ENCODE measurements at regions not wholly inside any gene's neighbourhood (a gene's known extent, or its start where the extent isn't known, plus 50 kb on each side); places are given as distances from the start of the nearest gene placed in this dataset.
"Not testable (repeated sequence)": the region's sequence is repeated elsewhere in the genome, so short reads cannot be mapped to it uniquely, and the experiment has no call there.

DNA sequence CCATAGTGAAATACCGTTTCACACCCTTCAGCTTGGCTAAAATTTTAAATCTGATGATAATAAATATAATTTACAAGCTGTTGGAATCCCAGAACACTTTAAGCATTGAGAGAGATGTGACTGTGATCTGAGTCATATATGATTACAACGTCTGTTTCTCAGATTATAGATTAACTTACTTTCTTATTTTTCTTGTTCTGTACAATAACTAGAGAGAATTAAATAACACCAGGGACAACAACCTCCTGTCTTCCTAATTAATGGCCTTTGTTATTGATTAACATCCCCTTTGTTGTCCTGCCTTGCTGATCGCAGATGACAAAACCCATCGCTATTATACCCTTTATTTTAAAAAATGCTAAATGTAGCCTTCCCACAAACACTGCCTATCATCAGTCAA, 87.8 kb upstream of the EZR start:
- Histone ChIP-seq H3K4me1 (ENCODE audit: control insufficient read depth, insufficient read depth, low read length) (no peaks in the 10 kb centered on the region), H3K36me3 (ENCODE audit: insufficient read depth, low read length) (no peaks in the 10 kb centered on the region), H3K27me3 (ENCODE audit: control insufficient read depth, insufficient read depth, low read length) (no peaks in the 10 kb centered on the region), H3K4me2 (ENCODE audit: low read length) (no peak overlapping the region), H3K9me3 (replicated peaks; ENCODE audit: low read length) (peaks cover 10% of the 10 kb centered on the region), H3K4me3 (ENCODE audit: low read length) (no peak overlapping the region), H3K9ac (ENCODE audit: low read depth, low read length) (no peak overlapping the region)

DNA sequence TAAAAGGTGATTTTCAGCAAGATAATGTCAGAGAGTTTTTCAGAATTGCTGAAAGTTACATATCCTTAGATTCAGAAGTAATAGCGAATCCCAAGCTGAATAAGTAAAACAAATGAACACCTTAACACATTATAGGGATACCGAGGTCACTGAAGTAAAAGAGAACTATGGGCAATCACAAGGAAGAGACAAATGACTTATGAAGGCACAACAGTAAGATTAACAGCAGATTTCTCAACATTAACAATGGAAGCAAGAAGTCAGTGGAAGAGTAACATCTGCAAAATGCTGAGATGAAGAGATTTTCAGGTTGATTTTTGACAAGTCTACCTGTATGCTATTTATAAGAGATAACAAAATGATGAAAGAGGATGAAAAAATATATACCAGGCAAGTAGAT, 86.1 kb upstream of the EZR start:
- H3K4me3 ChIP-seq (ENCODE audit: low read length) = no peak overlapping the region
- H3K9me3 ChIP-seq (replicated peaks; ENCODE audit: low read length) = peaks cover 10% of the 10 kb centered on the region
- no peaks in the 10 kb centered on the region for H3K36me3 ChIP-seq (ENCODE audit: insufficient read depth, low read length)
- no peaks in the 10 kb centered on the region for H3K27me3 ChIP-seq (ENCODE audit: control insufficient read depth, insufficient read depth, low read length)
- H3K9ac ChIP-seq (ENCODE audit: low read depth, low read length) = no peak overlapping the region
- H3K4me2 ChIP-seq (ENCODE audit: low read length) = no peak overlapping the region
- no peaks in the 10 kb centered on the region for H3K4me1 ChIP-seq (ENCODE audit: control insufficient read depth, insufficient read depth, low read length)

DNA sequence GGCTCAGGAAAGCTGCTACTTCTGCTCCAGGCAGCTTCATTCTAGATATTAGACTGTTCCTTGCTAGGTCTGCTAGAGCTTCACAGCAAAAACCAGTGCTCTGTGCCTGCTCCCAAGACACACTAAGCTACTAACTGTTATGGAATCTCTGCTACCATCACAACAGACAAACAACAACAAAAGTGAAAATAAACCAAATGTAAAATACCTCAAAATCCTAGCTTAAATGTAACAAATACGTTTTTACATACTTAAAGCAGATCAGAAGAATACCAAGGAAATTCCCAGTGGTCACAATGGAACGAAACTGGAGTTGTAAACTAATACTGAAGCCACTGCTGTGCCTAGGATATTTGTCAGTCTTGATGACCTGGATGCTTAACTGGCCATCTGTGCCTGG, 84.6 kb upstream of the EZR start:
- Histone ChIP-seq H3K9me3 (replicated peaks; ENCODE audit: low read length) (peaks cover 10% of the 10 kb centered on the region), H3K9ac (ENCODE audit: low read depth, low read length) (no peak overlapping the region), H3K36me3 (ENCODE audit: insufficient read depth, low read length) (no peaks in the 10 kb centered on the region), H3K27me3 (ENCODE audit: control insufficient read depth, insufficient read depth, low read length) (no peaks in the 10 kb centered on the region), H3K4me2 (ENCODE audit: low read length) (no peak overlapping the region), H3K4me3 (ENCODE audit: low read length) (no peak overlapping the region), H3K4me1 (ENCODE audit: control insufficient read depth, insufficient read depth, low read length) (no peaks in the 10 kb centered on the region)

DNA sequence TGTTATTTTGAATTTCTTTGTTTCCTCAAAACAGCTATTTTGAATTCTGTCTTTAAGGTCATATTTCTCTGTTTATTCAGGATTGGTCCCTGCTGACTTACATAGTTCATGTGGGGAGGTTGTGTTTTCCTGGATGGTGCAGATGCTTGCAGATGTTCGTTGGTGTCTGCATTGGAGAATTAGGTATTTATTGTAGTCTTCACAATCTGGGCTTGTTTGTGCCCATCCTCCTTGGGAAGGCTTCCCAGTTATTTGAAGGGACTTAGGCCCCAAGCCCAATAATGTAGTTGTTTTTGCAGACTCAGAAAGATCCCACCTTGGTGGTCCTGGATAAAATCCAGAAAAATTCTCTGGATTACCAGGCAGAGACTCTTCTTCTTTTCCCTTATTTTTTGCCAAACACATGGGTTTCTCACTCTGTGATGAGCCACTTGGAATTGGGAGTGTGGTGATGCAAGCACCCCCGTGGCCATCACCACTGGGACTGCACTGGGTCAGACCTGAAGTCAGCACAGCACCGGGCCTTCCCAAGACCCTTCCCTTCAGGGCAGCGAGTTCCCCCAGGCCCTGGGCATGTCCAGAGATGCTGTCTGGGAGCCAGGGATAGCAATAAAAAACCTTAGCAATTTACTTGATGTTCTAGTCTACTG, 81.6 kb upstream of the EZR start:
- peaks cover 10% of the 10 kb centered on the region for H3K9me3 ChIP-seq (replicated peaks; ENCODE audit: low read length)
- H3K4me1 ChIP-seq (ENCODE audit: control insufficient read depth, insufficient read depth, low read length) = no peaks in the 10 kb centered on the region
- H3K4me3 ChIP-seq (ENCODE audit: low read length) = no peak overlapping the region
- H3K27me3 ChIP-seq (ENCODE audit: control insufficient read depth, insufficient read depth, low read length) = no peaks in the 10 kb centered on the region
- H3K36me3 ChIP-seq (ENCODE audit: insufficient read depth, low read length) = no peaks in the 10 kb centered on the region
- no peak overlapping the region for H3K4me2 ChIP-seq (ENCODE audit: low read length)
- no peak overlapping the region for H3K9ac ChIP-seq (ENCODE audit: low read depth, low read length)

DNA sequence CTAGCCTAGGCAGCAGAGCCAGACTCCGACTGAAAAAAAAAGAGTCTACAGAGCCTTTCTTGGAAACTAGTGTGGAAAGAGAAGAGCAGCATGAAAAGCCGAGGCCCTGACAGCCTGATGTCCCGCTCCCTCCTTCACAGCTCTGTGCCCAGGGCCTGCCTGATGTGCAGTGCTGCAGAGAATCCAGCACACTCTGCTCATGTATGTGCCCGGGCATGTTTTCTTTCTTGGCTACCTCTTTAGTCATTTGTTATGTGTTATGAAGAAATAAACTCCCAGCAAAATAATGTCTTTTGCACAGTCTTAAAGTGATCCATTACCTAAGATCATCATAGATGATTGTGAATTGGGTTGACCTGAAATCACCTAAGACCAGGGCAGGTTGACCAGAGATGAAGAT, 78.1 kb upstream of the EZR start:
- Histone ChIP-seq H3K9me3 (replicated peaks; ENCODE audit: low read length) (no peaks in the 10 kb centered on the region), H3K9ac (ENCODE audit: low read depth, low read length) (no peak overlapping the region), H3K36me3 (ENCODE audit: insufficient read depth, low read length) (no peaks in the 10 kb centered on the region), H3K4me1 (ENCODE audit: control insufficient read depth, insufficient read depth, low read length) (peaks cover 7% of the 10 kb centered on the region), H3K4me3 (ENCODE audit: low read length) (no peak overlapping the region), H3K4me2 (ENCODE audit: low read length) (no peak overlapping the region), H3K27me3 (ENCODE audit: control insufficient read depth, insufficient read depth, low read length) (no peaks in the 10 kb centered on the region)

DNA sequence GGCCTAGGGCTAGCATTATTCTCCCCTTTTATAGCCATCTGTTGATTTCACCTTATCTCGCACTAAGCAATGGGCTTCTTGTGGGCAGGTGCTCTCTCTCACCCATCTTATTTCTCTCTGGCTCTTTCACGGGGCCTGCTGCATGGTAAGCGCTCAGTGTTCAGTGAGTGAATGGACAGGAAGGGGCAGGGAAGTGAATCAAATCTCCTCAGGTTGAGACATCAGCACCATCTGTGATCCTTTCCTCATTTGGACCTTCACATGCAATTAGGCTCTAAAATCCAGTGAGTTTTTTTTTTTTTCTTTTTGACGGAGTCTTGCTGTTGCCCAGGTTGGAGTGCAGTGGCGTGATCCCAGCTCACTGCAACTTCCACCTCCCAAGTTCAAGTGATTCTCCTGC, 76.5 kb upstream of the EZR start:
- Histone ChIP-seq H3K4me1 (ENCODE audit: control insufficient read depth, insufficient read depth, low read length) (peaks cover 7% of the 10 kb centered on the region), H3K36me3 (ENCODE audit: insufficient read depth, low read length) (no peaks in the 10 kb centered on the region), H3K9ac (ENCODE audit: low read depth, low read length) (no peak overlapping the region), H3K27me3 (ENCODE audit: control insufficient read depth, insufficient read depth, low read length) (no peaks in the 10 kb centered on the region), H3K4me3 (ENCODE audit: low read length) (no peak overlapping the region), H3K9me3 (replicated peaks; ENCODE audit: low read length) (no peaks in the 10 kb centered on the region), H3K4me2 (ENCODE audit: low read length) (no peak overlapping the region)

DNA sequence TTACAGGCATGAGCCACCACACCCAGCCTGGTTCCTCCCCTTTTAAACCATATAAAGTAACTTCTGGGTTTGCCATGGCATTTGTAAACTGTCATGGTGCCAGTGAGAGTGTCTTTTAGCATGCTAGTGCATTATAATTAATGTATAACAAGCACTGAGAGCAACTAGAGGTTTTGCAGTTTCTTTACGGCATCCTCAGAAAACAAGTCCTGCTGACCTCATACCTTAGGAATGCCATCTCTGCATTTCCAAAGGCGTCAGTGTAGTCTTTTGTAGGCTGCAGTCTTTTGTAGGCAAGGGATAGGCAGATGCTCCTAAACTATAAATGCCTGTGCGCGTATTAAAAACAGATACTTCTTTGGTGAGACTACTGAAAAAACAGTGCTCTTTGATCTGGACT, 75.0 kb upstream of the EZR start:
- no peaks in the 10 kb centered on the region for H3K9me3 ChIP-seq (replicated peaks; ENCODE audit: low read length)
- no peak overlapping the region for H3K4me2 ChIP-seq (ENCODE audit: low read length)
- H3K9ac ChIP-seq (ENCODE audit: low read depth, low read length) = no peak overlapping the region
- H3K27me3 ChIP-seq (ENCODE audit: control insufficient read depth, insufficient read depth, low read length) = no peaks in the 10 kb centered on the region
- peaks cover 7% of the 10 kb centered on the region for H3K4me1 ChIP-seq (ENCODE audit: control insufficient read depth, insufficient read depth, low read length)
- no peaks in the 10 kb centered on the region for H3K36me3 ChIP-seq (ENCODE audit: insufficient read depth, low read length)
- H3K4me3 ChIP-seq (ENCODE audit: low read length) = no peak overlapping the region

DNA sequence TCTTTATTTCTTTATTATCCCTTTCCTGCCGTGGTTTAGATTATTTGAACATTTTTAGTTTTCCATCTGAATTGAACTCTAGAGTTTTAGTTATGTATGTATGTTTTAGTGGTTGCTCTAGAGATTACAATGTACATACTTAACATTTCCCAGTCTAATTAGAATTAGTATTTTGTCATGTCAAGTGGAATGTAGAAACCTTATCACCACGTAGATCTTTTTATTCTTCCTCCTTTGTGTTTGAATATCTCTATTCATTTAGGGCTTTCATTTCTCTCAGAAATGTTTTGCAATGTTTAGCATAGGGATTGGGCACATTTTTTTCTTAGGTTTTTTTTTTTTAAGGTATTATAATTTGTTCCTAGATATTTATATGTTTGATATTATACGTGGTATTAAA, 73.1 kb upstream of the EZR start:
- Histone ChIP-seq H3K27me3 (ENCODE audit: control insufficient read depth, insufficient read depth, low read length) (no peaks in the 10 kb centered on the region), H3K36me3 (ENCODE audit: insufficient read depth, low read length) (no peaks in the 10 kb centered on the region)

DNA sequence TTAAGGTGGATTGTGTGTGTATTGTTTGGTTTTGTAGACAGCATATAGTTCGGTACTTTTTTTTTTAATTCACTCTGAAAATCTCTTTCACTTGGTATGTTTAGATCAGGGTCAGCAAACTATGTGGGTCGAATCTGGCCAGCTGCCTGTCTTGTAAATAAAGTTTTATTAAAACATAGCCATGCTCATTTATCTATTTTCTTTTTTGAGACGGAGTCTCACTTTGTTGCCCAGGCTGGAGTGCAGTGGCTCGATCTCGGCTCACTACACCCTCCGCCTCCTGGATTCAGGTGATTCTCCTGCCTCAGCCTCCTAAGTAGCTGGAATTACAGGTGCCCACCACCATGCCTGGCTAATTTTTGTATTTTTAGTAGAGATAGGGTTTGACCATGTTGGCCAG, 72.4 kb upstream of the EZR start:
- H3K4me3 ChIP-seq (ENCODE audit: low read length); H3K9ac ChIP-seq (ENCODE audit: low read depth, low read length); H3K4me2 ChIP-seq (ENCODE audit: low read length); H3K9me3 ChIP-seq (replicated peaks; ENCODE audit: low read length); H3K27me3 ChIP-seq (ENCODE audit: control insufficient read depth, insufficient read depth, low read length); H3K36me3 ChIP-seq (ENCODE audit: insufficient read depth, low read length): not testable (repeated sequence)
- peaks cover 12% of the 10 kb centered on the region for H3K4me1 ChIP-seq (ENCODE audit: control insufficient read depth, insufficient read depth, low read length)

More for the DNA sequence above, 73.1 kb upstream of the EZR start:
- Histone ChIP-seq H3K9ac (ENCODE audit: low read depth, low read length) (no peak overlapping the region), H3K4me3 (ENCODE audit: low read length) (no peak overlapping the region), H3K4me2 (ENCODE audit: low read length) (no peak overlapping the region), H3K9me3 (replicated peaks; ENCODE audit: low read length) (no peaks in the 10 kb centered on the region), H3K4me1 (ENCODE audit: control insufficient read depth, insufficient read depth, low read length) (peaks cover 12% of the 10 kb centered on the region)

DNA sequence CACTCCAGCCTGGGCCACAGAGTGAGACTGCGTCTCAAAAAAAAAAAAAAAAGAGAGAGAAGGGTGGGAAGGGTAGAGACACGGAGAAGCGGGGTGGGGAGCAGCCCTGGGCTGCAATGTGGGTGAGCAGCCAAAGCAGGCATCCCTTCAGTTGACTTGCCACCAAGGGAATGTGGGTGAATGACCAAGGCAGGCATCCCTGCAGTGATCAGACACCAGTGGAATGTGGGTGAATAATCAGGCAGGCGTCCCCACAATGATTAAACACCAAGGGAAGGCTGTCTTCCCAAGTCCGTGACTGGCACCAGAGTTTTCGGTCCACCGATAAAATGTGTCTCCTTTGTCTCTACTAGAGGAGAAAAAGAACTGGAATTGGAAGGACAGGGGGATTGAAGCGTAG, 69.0 kb upstream of the EZR start:
- not testable (repeated sequence) for H3K4me3 ChIP-seq (ENCODE audit: low read length); H3K27me3 ChIP-seq (ENCODE audit: control insufficient read depth, insufficient read depth, low read length); H3K9ac ChIP-seq (ENCODE audit: low read depth, low read length); H3K36me3 ChIP-seq (ENCODE audit: insufficient read depth, low read length); H3K4me1 ChIP-seq (ENCODE audit: control insufficient read depth, insufficient read depth, low read length); H3K9me3 ChIP-seq (replicated peaks; ENCODE audit: low read length); H3K4me2 ChIP-seq (ENCODE audit: low read length)

DNA sequence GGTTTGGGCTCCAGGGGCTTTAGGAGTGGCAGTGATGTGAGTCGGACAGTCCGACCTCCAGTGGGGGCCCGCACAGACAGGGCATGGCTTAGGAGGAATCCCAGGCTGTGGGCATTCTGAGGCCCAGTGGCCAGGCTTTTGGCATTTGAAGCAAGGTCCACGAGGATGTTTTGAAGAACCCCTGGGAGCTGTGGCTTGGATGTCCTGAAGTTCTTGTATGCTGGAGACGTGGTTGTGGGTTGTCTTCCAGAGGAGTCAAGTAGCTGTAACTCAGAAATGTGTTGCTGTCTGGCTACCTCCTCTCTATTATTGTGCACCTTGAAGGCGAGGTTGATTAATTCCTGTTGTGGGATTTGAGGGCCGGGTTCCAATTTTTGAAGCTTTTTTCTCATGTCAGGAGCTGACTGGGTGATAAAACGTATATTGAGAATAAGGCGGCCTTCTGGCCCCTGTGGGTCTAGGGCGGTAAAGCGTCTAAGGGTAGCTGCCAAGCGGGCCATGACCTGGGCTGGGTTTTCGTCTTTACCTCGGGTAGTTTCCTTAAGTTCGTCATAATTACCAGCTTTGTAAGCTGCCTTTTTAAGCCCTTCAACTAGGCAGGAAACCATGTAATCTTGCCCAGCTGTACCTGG, 67.3 kb upstream of the EZR start:
- not testable (repeated sequence) for H3K9ac ChIP-seq (ENCODE audit: low read depth, low read length); H3K27me3 ChIP-seq (ENCODE audit: control insufficient read depth, insufficient read depth, low read length); H3K4me1 ChIP-seq (ENCODE audit: control insufficient read depth, insufficient read depth, low read length); H3K4me2 ChIP-seq (ENCODE audit: low read length); H3K9me3 ChIP-seq (replicated peaks; ENCODE audit: low read length); H3K4me3 ChIP-seq (ENCODE audit: low read length); H3K36me3 ChIP-seq (ENCODE audit: insufficient read depth, low read length)

DNA sequence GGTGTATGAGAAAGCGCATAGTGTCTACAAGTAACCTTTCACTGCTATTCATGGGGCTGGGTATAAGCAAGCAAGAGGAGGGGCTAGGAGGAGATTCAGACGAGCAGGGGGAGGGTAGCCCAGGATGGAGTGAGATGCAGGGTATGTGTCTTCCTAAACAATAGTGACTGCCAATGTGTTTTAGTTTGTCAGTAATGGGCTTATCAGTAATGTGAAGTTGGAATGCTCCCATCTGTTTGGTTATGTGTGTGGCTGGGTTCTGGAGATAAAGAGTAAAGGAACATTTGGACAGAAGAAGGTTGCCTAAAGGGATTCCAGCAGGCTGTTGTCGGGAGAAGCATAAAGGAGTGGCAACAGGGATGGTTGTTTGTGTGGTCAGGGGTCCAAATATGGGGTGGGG, 62.7 kb upstream of the EZR start:
- not testable (repeated sequence) for H3K4me1 ChIP-seq (ENCODE audit: control insufficient read depth, insufficient read depth, low read length); H3K4me3 ChIP-seq (ENCODE audit: low read length); H3K36me3 ChIP-seq (ENCODE audit: insufficient read depth, low read length); H3K27me3 ChIP-seq (ENCODE audit: control insufficient read depth, insufficient read depth, low read length); H3K4me2 ChIP-seq (ENCODE audit: low read length); H3K9ac ChIP-seq (ENCODE audit: low read depth, low read length); H3K9me3 ChIP-seq (replicated peaks; ENCODE audit: low read length)
